ENCODE measurements at regions not wholly inside any gene's neighbourhood (a gene's known extent, or its start where the extent isn't known, plus 50 kb on each side); places are given as distances from the start of the nearest gene placed in this dataset.

DNA sequence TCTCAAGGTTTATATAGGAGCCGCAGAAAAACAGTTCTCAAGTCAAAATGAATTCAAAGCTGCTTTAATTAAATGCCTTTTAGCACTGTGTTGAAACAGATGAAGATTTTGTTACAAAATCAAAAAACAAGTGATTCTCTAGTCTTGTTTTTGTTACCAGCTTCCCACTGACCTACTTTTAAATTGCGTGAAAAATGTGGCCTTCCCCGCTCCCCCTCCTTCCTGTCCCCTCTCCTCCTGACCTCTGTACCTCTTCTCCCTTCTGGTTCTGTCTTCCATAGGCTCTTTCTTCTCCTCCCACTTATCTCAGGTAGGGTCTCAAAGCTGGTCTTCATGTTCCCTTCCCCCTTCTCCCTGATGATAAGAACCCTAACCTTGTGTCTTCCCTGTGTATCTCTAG, 90.0 kb upstream of the MDM1 start:
- no peaks in the 10 kb centered on the region for H3K27me3 ChIP-seq (replicated peaks; ENCODE audit: insufficient read depth, low read length)
- no peaks in the 10 kb centered on the region for H3K36me3 ChIP-seq (replicated peaks; ENCODE audit: insufficient read depth, low read length)
- H2AFZ ChIP-seq (ENCODE audit: low read length), result no peak overlapping the region
- no peaks in the 10 kb centered on the region for H3K9me2 ChIP-seq (replicated peaks; ENCODE audit: insufficient read depth, low read length)
- no peaks in the 10 kb centered on the region for H3K9me3 ChIP-seq (replicated peaks; ENCODE audit: insufficient read depth, low read length)
- H4K20me1 ChIP-seq (ENCODE audit: insufficient read depth, low read length), result no peaks in the 10 kb centered on the region
- H3K4me2 ChIP-seq (ENCODE audit: low read depth, low read length), result no peak overlapping the region
- H3K4me3 ChIP-seq (ENCODE audit: low read length), result no peak overlapping the region
- TF ChIP-seq, protein P1, sequence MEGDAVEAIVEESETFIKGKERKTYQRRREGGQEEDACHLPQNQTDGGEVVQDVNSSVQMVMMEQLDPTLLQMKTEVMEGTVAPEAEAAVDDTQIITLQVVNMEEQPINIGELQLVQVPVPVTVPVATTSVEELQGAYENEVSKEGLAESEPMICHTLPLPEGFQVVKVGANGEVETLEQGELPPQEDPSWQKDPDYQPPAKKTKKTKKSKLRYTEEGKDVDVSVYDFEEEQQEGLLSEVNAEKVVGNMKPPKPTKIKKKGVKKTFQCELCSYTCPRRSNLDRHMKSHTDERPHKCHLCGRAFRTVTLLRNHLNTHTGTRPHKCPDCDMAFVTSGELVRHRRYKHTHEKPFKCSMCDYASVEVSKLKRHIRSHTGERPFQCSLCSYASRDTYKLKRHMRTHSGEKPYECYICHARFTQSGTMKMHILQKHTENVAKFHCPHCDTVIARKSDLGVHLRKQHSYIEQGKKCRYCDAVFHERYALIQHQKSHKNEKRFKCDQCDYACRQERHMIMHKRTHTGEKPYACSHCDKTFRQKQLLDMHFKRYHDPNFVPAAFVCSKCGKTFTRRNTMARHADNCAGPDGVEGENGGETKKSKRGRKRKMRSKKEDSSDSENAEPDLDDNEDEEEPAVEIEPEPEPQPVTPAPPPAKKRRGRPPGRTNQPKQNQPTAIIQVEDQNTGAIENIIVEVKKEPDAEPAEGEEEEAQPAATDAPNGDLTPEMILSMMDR (IDR thresholded peaks at IDR 0.05; ENCODE audit: low read length), result no peak
- TF ChIP-seq EZH2 (optimal IDR thresholded peaks at IDR 0.05; ENCODE audit: low read depth, low read length), result no peak
- no peak for TF ChIP-seq EZH2phosphoT487 (IDR thresholded peaks at IDR 0.05; ENCODE audit: low read length)
- H3K79me2 ChIP-seq (ENCODE audit: low read length), result no peaks in the 10 kb centered on the region
- no peaks in the 10 kb centered on the region for H3F3A ChIP-seq (ENCODE audit: insufficient read depth, low read length)
- H3K9ac ChIP-seq (ENCODE audit: low read length), result no peak overlapping the region
- DNase-seq, result no peak
- no peak overlapping the region for H3K27ac ChIP-seq (ENCODE audit: low read length)
- no peaks in the 10 kb centered on the region for H3K4me1 ChIP-seq (ENCODE audit: low read length)

DNA sequence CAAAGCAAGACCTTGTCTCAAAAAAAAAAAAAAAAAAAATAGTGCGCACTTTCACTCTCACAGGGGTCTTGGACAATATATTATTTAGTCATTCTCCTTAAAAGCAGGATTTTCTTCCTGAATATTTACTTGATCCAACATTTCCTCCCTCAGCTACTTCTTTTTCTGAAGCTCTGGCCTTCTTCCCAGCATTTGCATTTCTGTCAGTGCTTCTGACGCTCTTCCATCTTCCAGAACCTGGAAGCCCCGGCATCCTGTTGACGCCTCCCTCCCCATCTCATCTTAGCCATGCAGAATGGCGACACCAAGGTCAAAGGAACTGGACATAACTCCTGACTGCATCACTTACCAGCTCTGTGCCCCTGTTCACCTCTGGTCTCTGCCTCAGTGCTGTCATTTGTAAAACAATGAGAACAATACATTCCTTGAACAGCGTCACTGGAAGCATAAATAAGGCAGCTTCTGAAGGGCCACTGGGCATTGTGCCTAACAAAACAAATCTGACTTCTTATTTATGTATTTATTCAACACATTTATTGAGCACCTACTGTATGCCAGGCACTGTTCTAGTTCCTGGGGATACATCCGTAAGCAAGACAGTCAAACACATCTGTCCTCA, 90.9 kb upstream of the MDM1 start:
- Histone ChIP-seq H3K9me3 (replicated peaks; ENCODE audit: insufficient read depth, low read length) (no peaks in the 10 kb centered on the region), H3K79me2 (ENCODE audit: low read length) (no peaks in the 10 kb centered on the region), H3K4me2 (ENCODE audit: low read depth, low read length) (no peak overlapping the region), H3K27ac (ENCODE audit: low read length) (no peak overlapping the region), H3K4me3 (ENCODE audit: low read length) (no peak overlapping the region), H3K9ac (ENCODE audit: low read length) (no peak overlapping the region), H2AFZ (ENCODE audit: low read length) (no peak overlapping the region), H3K27me3 (replicated peaks; ENCODE audit: insufficient read depth, low read length) (no peaks in the 10 kb centered on the region), H4K20me1 (ENCODE audit: insufficient read depth, low read length) (no peaks in the 10 kb centered on the region), H3K36me3 (replicated peaks; ENCODE audit: insufficient read depth, low read length) (no peaks in the 10 kb centered on the region), H3K4me1 (ENCODE audit: low read length) (no peaks in the 10 kb centered on the region), H3F3A (ENCODE audit: insufficient read depth, low read length) (no peaks in the 10 kb centered on the region), H3K9me2 (replicated peaks; ENCODE audit: insufficient read depth, low read length) (no peaks in the 10 kb centered on the region)
- TF ChIP-seq EZH2 (optimal IDR thresholded peaks at IDR 0.05; ENCODE audit: low read depth, low read length) (no peak), EZH2phosphoT487 (IDR thresholded peaks at IDR 0.05; ENCODE audit: low read length) (no peak)
- TF ChIP-seq, protein P1 (IDR thresholded peaks at IDR 0.05; ENCODE audit: low read length), result no peak
- DNase-seq, result no peak

DNA sequence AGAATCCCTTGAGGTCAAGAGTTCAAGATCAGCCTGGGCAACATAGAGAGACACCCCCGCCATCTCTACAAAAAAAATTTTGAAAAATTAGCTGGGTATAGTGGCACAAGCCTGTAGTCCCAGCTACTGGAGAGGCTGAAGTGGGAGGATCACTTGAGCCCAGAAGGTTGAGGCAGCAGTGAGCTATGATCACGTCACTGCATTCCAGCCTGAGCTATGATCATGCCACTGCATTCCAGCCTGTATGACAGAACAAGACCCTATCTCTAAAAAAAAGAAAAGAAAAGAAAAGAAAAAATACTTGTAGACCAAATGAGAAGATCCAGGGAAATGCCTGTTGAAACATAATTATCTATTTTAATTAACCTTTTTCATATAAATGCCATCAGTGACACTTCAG, 93.8 kb upstream of the MDM1 start:
- no peak overlapping the region for H3K4me2 ChIP-seq (ENCODE audit: low read depth, low read length)
- no peak overlapping the region for H3K4me3 ChIP-seq (ENCODE audit: low read length)
- H3F3A ChIP-seq (ENCODE audit: insufficient read depth, low read length), result no peaks in the 10 kb centered on the region
- DNase-seq, result no peak
- no peaks in the 10 kb centered on the region for H3K36me3 ChIP-seq (replicated peaks; ENCODE audit: insufficient read depth, low read length)
- H3K9ac ChIP-seq (ENCODE audit: low read length), result no peak overlapping the region
- H4K20me1 ChIP-seq (ENCODE audit: insufficient read depth, low read length), result no peaks in the 10 kb centered on the region
- H3K9me3 ChIP-seq (replicated peaks; ENCODE audit: insufficient read depth, low read length), result no peaks in the 10 kb centered on the region
- no peaks in the 10 kb centered on the region for H3K79me2 ChIP-seq (ENCODE audit: low read length)
- no peak overlapping the region for H3K27ac ChIP-seq (ENCODE audit: low read length)
- no peaks in the 10 kb centered on the region for H3K27me3 ChIP-seq (replicated peaks; ENCODE audit: insufficient read depth, low read length)
- H3K9me2 ChIP-seq (replicated peaks; ENCODE audit: insufficient read depth, low read length), result no peaks in the 10 kb centered on the region
- TF ChIP-seq, protein P1 (IDR thresholded peaks at IDR 0.05; ENCODE audit: low read length), result no peak
- no peak for TF ChIP-seq EZH2phosphoT487 (IDR thresholded peaks at IDR 0.05; ENCODE audit: low read length)
- TF ChIP-seq EZH2 (optimal IDR thresholded peaks at IDR 0.05; ENCODE audit: low read depth, low read length), result no peak
- H2AFZ ChIP-seq (ENCODE audit: low read length), result no peak overlapping the region
- H3K4me1 ChIP-seq (ENCODE audit: low read length), result no peaks in the 10 kb centered on the region

Data from MM.1S (cell line).